HG02981 (cell line): ENCODE measurements at regions not wholly inside any gene's neighbourhood (a gene's known extent, or its start where the extent isn't known, plus 50 kb on each side); places are given as distances from the start of the nearest gene placed in this dataset.
"Not testable (repeated sequence)": the region's sequence is repeated elsewhere in the genome, so short reads cannot be mapped to it uniquely, and the experiment has no call there.

Experiments used
- ATAC-seq: cut with Tn5 transposase; IDR thresholded peaks from one replicate; pipeline ENCODE4 v1.9.1; 2021; ENCODE audit warnings: mild to moderate bottlenecking, moderate library complexity; ENCODE audit not compliant: unreplicated experiment

GRCh38 chr20:12416281-12416680 is 498.6 kb downstream of the BTBD3 start:
- ATAC-seq = no peak

GRCh38 chr20:12433724-12434123 is 516.0 kb downstream of the BTBD3 start:
- ATAC-seq = no peak

GRCh38 chr20:12434672-12435071 is 517.0 kb downstream of the BTBD3 start:
- ATAC-seq = no peak

GRCh38 chr20:12435268-12435667 is 517.6 kb downstream of the BTBD3 start:
- no peak for ATAC-seq

GRCh38 chr20:12453711-12454110 is 536.0 kb downstream of the BTBD3 start:
- no peak for ATAC-seq

- ATAC-seq = no peak
These were observed 537.5 kb downstream of the BTBD3 start for GRCh38 chr20:12455148-12455547.

GRCh38 chr20:12458241-12458640 is 540.5 kb downstream of the BTBD3 start:
- ATAC-seq = no peak

GRCh38 chr20:12464036-12464435 is 544.7 kb upstream of the SPTLC3 start:
- ATAC-seq = no peak

- no peak for ATAC-seq
These were observed 541.9 kb upstream of the SPTLC3 start for GRCh38 chr20:12466915-12467314.

- no peak for ATAC-seq
These were observed 541.0 kb upstream of the SPTLC3 start for GRCh38 chr20:12467758-12468157.

- ATAC-seq = no peak
These were observed 526.1 kb upstream of the SPTLC3 start for GRCh38 chr20:12482661-12483060.

- no peak for ATAC-seq
These were observed 506.3 kb upstream of the SPTLC3 start for GRCh38 chr20:12502443-12502842.

GRCh38 chr20:12504779-12505178 is 504.0 kb upstream of the SPTLC3 start:
- no peak for ATAC-seq

- no peak for ATAC-seq
These were observed 497.3 kb upstream of the SPTLC3 start for GRCh38 chr20:12511499-12511898.

GRCh38 chr20:12512755-12513154 is 496.0 kb upstream of the SPTLC3 start:
- ATAC-seq = no peak

- no peak for ATAC-seq
These were observed 480.7 kb upstream of the SPTLC3 start for GRCh38 chr20:12528104-12528503.

GRCh38 chr20:12528591-12529041 is 480.2 kb upstream of the SPTLC3 start:
- no peak for ATAC-seq

- no peak for ATAC-seq
These were observed 477.1 kb upstream of the SPTLC3 start for GRCh38 chr20:12531626-12532025.

- no peak for ATAC-seq
These were observed 473.5 kb upstream of the SPTLC3 start for GRCh38 chr20:12535316-12535715.

GRCh38 chr20:12535770-12536169 is 473.0 kb upstream of the SPTLC3 start:
- no peak for ATAC-seq

GRCh38 chr20:12554426-12554825 is 454.3 kb upstream of the SPTLC3 start:
- no peak for ATAC-seq

GRCh38 chr20:12555369-12555768 is 453.4 kb upstream of the SPTLC3 start:
- ATAC-seq = no peak

GRCh38 chr20:12555849-12556248 is 452.9 kb upstream of the SPTLC3 start:
- not testable (repeated sequence) for ATAC-seq

- no peak for ATAC-seq
These were observed 451.5 kb upstream of the SPTLC3 start for GRCh38 chr20:12557224-12557623.
